GM12892 (cell line): ENCODE measurements at regions not wholly inside any gene's neighbourhood (a gene's known extent, or its start where the extent isn't known, plus 50 kb on each side); places are given as distances from the start of the nearest gene placed in this dataset.
"Not testable (repeated sequence)": the region's sequence is repeated elsewhere in the genome, so short reads cannot be mapped to it uniquely, and the experiment has no call there.

ENCODE experiments used
- POLR2A ChIP-seq: IDR thresholded peaks from 2 replicates; pipeline ENCODE4 v1.6.1; 2011; ENCODE audit warnings: low read depth, low read length, control low read depth
- POLR2AphosphoS5 ChIP-seq: IDR thresholded peaks from 2 replicates; pipeline ENCODE4 v1.6.1; 2011; ENCODE audit warnings: low read depth, low read length, control low read depth

DNA sequence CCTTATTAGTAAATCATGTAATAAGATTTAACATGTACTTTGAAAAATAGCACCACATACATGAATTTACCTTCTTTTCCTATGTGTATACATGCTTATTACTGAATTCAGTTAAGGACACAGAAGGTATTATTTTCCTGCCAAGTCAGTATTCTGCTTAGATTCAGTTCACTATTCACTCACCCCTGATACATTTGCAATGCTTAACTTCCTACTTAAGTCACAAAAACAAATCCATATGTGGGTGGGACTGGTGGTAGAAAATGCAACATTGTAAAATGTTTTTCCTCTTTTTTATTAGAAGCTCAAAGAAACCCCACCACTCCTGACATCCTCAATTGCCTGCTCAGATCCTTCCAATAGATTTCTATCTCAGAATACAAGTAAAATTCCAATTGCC lies 101.2 kb upstream of the VOPP1 start:
- not testable (repeated sequence) for TF ChIP-seq POLR2A, POLR2AphosphoS5
